PC-9 (cell line): ENCODE measurements at regions not wholly inside any gene's neighbourhood (a gene's known extent, or its start where the extent isn't known, plus 50 kb on each side); places are given as distances from the start of the nearest gene placed in this dataset.

Source experiments
- BruUV-seq: library from RNA; stranded (reverse); fragments of 400-500 nt; replicated peaks from 2 replicates; lab custom pipeline; 2021; lab: Mats Ljungman, UMichigan
- CTCF ChIA-PET: fragments of 300-600 bp; sonication (Branson Sonifier 250); formaldehyde crosslinking; loops from one replicate; lab custom pipeline; 2022; ENCODE audit warnings: antibody characterized with exemption; lab: Charles Lee
- POLR2A ChIA-PET: fragments of 300-600 bp; sonication (Branson Sonifier 250); formaldehyde crosslinking; loops from one replicate; lab custom pipeline; 2022; ENCODE audit warnings: antibody characterized with exemption; ENCODE audit not compliant: unreplicated experiment; lab: Charles Lee
- DNase-seq, 2 experiments: peaks; one replicate each; pipeline versions ENCODE4 v3.0.0 to v3.0.0-alpha.2; 2015 to 2022; ENCODE audit warnings: mixed read lengths in 1 of 2
- H2AFZ ChIP-seq: fragments of 200-600 bp; sonication (generic); 2 replicates; pipeline ENCODE4 v1.8.1; 2017; ENCODE audit warnings: antibody characterized with exemption
- H3F3A ChIP-seq: fragments of 200-600 bp; sonication (generic); 2 replicates; pipeline ENCODE4 v1.8.1; 2017; ENCODE audit warnings: antibody characterized with exemption, mild to moderate bottlenecking, low read depth; ENCODE audit not compliant: insufficient read depth
- H3K27ac ChIP-seq: fragments of 200-600 bp; sonication (generic); 2 replicates; pipeline ENCODE4 v1.6.1; 2016; ENCODE audit warnings: mixed run types
- H3K27me3 ChIP-seq: fragments of 200-600 bp; sonication (generic); 2 replicates; pipeline ENCODE4 v1.6.1; 2016; ENCODE audit warnings: low read depth, mixed run types; ENCODE audit not compliant: insufficient read depth
- H3K36me3 ChIP-seq: fragments of 200-600 bp; sonication (generic); 2 replicates; pipeline ENCODE4 v1.6.1; 2016; ENCODE audit warnings: low read depth, mixed run types
- H3K4me1 ChIP-seq: fragments of 200-600 bp; sonication (generic); replicated peaks from 2 replicates; pipeline ENCODE4 v1.6.1; 2016; ENCODE audit warnings: mixed run types; ENCODE audit not compliant: insufficient read depth
- H3K4me2 ChIP-seq: fragments of 200-600 bp; sonication (generic); 2 replicates; pipeline ENCODE4 v1.6.1; 2017; ENCODE audit warnings: mixed run types
- H3K4me3 ChIP-seq: fragments of 200-600 bp; sonication (generic); 2 replicates; pipeline ENCODE4 v1.6.1; 2016; ENCODE audit warnings: mixed run types
- H3K79me2 ChIP-seq: fragments of 200-600 bp; sonication (generic); 2 replicates; pipeline ENCODE4 v1.6.1; 2017; ENCODE audit warnings: low read depth, mixed run types
- H3K9me2 ChIP-seq: fragments of 200-600 bp; sonication (generic); 2 replicates; pipeline ENCODE4 v1.8.1; 2017; ENCODE audit warnings: mild to moderate bottlenecking; ENCODE audit not compliant: insufficient read depth
- H3K9me3 ChIP-seq: fragments of 200-600 bp; sonication (generic); 2 replicates; pipeline ENCODE4 v1.8.1; 2016; ENCODE audit warnings: low read depth; ENCODE audit not compliant: insufficient read depth
- H4K20me1 ChIP-seq: fragments of 200-600 bp; sonication (generic); 2 replicates; pipeline ENCODE4 v1.8.1; 2017; ENCODE audit not compliant: insufficient read depth
- CTCF ChIP-seq: fragments of 200-600 bp; sonication (generic); conservative IDR thresholded peaks from 2 replicates; pipeline ENCODE4 v1.6.1; 2017; ENCODE audit warnings: mixed run types, antibody characterized with exemption, mild to moderate bottlenecking, moderate library complexity
- EZH2 ChIP-seq: fragments of 200-600 bp; sonication (generic); IDR thresholded peaks from 2 replicates; pipeline ENCODE4 v1.8.0; 2017; ENCODE audit warnings: antibody characterized with exemption, low read depth
- intact Hi-C: fragments of 100-400 bp; cut with micrococcal nuclease; formaldehyde crosslinking; loops from one replicate; pipeline ENCODE4 v1.10.0; 2022; ENCODE audit not compliant: unreplicated experiment

- Histone ChIP-seq H4K20me1 (no peaks in the 10 kb centered on the region), H3K27ac (no peak overlapping the region), H3F3A (no peaks in the 10 kb centered on the region), H2AFZ (no peak overlapping the region), H3K4me1 (no peaks in the 10 kb centered on the region), H3K4me2 (no peak overlapping the region), H3K36me3 (no peaks in the 10 kb centered on the region), H3K79me2 (no peaks in the 10 kb centered on the region), H3K9me2 (no peaks in the 10 kb centered on the region), H3K27me3 (no peaks in the 10 kb centered on the region), H3K9me3 (no peaks in the 10 kb centered on the region), H3K4me3 (no peak overlapping the region)
- BruUV-seq, result no TSS peak
- intact Hi-C loops, result no loop called here
- ChIA-PET POLR2A (no interaction called here), CTCF (no interaction called here)
- TF ChIP-seq CTCF (no peak), EZH2 (no peak)
- DNase-seq, result no peak
Observed at GRCh38 chr12:90038289-90038688, 329.7 kb upstream of the ATP2B1 start.

DNA sequence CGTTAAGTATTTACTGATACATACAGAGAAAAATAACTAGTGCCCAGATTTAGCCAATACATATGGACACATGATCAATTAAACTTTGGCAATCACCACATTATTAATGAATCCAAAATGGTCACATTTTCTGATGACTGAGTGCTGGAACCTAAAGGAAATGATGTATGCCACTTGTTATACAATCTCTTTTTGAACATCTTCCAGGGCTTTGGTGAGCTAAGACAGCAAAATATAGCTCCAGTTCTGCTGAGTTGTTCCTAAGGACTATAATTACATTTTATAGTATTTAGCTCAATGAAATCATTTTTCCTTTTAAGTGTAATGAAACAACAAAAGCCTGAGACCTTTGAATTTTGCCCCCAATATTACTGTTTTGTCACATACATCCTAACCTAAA lies 329.1 kb upstream of the ATP2B1 start:
- BruUV-seq, result no TSS peak
- no peak overlapping the region for H3K27ac ChIP-seq

DNA sequence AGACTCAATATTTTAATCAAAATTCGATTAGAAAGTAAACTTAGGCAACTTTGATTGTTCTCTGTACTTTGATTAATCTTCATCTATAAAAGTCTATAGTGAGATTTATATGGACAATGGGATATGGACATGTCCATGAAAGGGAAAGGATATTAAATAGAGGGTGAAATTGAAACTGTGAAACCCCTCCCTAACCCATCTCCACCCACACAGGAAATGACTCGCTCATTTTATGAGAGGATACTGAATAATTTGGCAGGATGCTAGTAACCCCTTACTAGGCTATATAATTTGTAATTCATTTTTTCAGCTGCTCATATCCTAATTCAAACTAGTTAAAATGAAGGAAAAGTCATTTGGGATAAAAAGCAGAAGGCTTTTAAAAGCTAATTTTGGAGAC lies 328.0 kb upstream of the ATP2B1 start:
- Histone ChIP-seq H3K4me1 (no peaks in the 10 kb centered on the region), H3K4me3 (no peak overlapping the region), H3K79me2 (no peaks in the 10 kb centered on the region), H3K9me3 (no peaks in the 10 kb centered on the region), H3K9me2 (no peaks in the 10 kb centered on the region), H3K27me3 (no peaks in the 10 kb centered on the region), H4K20me1 (no peaks in the 10 kb centered on the region), H3F3A (no peaks in the 10 kb centered on the region), H3K4me2 (no peak overlapping the region), H3K36me3 (no peaks in the 10 kb centered on the region), H2AFZ (no peak overlapping the region), H3K27ac (no peak overlapping the region)
- ChIA-PET POLR2A (no interaction called here), CTCF (no interaction called here)
- TF ChIP-seq EZH2 (no peak), CTCF (no peak)
- no peak for DNase-seq
- BruUV-seq, result no TSS peak
- intact Hi-C loops, result no loop called here

More for the DNA sequence above, 329.1 kb upstream of the ATP2B1 start:
- TF ChIP-seq CTCF (no peak), EZH2 (no peak)
- no peak for DNase-seq
- intact Hi-C loops, result no loop called here
- H3K27me3 ChIP-seq, result no peaks in the 10 kb centered on the region
- no peaks in the 10 kb centered on the region for H3K4me1 ChIP-seq
- no peaks in the 10 kb centered on the region for H3K9me3 ChIP-seq
- ChIA-PET POLR2A (no interaction called here), CTCF (no interaction called here)
- no peaks in the 10 kb centered on the region for H4K20me1 ChIP-seq
- H3K4me2 ChIP-seq, result no peak overlapping the region
- H2AFZ ChIP-seq, result no peak overlapping the region
- no peaks in the 10 kb centered on the region for H3K9me2 ChIP-seq
- no peak overlapping the region for H3K4me3 ChIP-seq
- no peaks in the 10 kb centered on the region for H3F3A ChIP-seq
- no peaks in the 10 kb centered on the region for H3K36me3 ChIP-seq
- H3K79me2 ChIP-seq, result no peaks in the 10 kb centered on the region
